Esophagus squamous epithelium (tissue), 4 donors: ENCODE measurements at regions not wholly inside any gene's neighbourhood (a gene's known extent, or its start where the extent isn't known, plus 50 kb on each side); places are given as distances from the start of the nearest gene placed in this dataset.

Experiments
- POLR2A ChIP-seq, 4 donors: fragments of 450-650 bp; IDR thresholded peaks; one replicate each; pipeline ENCODE4 v1.6.1; 2017; ENCODE audit warnings: antibody characterized with exemption in 4 of 4, mild to moderate bottlenecking in 4 of 4, moderate library complexity in 3 of 4
- TF ChIP-seq, protein P1 (sequence below), 6 experiments: fragments of 450-650 bp in 4 of 6; fragments of 200-600 bp in 2 of 6; sonication (generic) in 2 of 6; IDR thresholded peaks; one replicate each; pipeline ENCODE4 v1.5.1; 2016 to 2019; ENCODE audit warnings: antibody characterized with exemption in 6 of 6, mild to moderate bottlenecking in 4 of 6, moderate library complexity in 4 of 6

DNA sequence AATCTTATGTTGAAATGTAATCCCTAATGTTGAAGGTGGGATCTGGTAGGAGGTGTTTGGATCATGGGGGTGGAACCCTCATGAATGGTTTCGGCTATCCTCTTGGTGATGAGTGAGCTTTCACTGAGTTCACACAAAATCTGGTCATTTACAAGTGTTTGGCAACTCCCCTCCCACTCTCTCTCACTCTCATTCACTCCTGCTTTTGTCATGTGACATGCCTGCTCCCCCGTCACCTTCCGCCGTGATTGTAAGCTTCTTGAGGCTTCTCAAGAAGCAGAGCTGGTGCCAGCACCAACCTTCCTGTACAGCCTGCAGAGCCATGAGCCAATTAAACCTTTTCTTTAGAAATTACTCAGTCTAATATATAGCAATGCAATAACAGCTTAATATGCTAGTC is 245.4 kb downstream of the BMP4 start:
- TF ChIP-seq, protein P1, sequence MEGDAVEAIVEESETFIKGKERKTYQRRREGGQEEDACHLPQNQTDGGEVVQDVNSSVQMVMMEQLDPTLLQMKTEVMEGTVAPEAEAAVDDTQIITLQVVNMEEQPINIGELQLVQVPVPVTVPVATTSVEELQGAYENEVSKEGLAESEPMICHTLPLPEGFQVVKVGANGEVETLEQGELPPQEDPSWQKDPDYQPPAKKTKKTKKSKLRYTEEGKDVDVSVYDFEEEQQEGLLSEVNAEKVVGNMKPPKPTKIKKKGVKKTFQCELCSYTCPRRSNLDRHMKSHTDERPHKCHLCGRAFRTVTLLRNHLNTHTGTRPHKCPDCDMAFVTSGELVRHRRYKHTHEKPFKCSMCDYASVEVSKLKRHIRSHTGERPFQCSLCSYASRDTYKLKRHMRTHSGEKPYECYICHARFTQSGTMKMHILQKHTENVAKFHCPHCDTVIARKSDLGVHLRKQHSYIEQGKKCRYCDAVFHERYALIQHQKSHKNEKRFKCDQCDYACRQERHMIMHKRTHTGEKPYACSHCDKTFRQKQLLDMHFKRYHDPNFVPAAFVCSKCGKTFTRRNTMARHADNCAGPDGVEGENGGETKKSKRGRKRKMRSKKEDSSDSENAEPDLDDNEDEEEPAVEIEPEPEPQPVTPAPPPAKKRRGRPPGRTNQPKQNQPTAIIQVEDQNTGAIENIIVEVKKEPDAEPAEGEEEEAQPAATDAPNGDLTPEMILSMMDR (IDR thresholded peaks at IDR 0.05), result no peak
- no peak for TF ChIP-seq POLR2A (IDR thresholded peaks at IDR 0.05)
